DND-41 (cell line): ENCODE measurements at regions not wholly inside any gene's neighbourhood (a gene's known extent, or its start where the extent isn't known, plus 50 kb on each side); places are given as distances from the start of the nearest gene placed in this dataset.
"Not testable (repeated sequence)": the region's sequence is repeated elsewhere in the genome, so short reads cannot be mapped to it uniquely, and the experiment has no call there.

Experiments used
- ATAC-seq: fragments of 200-7000 bp; cut with Tn5 transposase; 3 replicates; pipeline ENCODE4 v1.9.1; 2021; ENCODE audit warnings: low read depth; ENCODE audit not compliant: insufficient read depth
- DNase-seq: peaks from one replicate; pipeline ENCODE4 v3.0.0-alpha.2; 2020
- H2AFZ ChIP-seq: 2 replicates; pipeline ENCODE4 v1.6.0; 2012; ENCODE audit warnings: low read depth, low read length
- H3K27ac ChIP-seq: 2 replicates; pipeline ENCODE4 v1.5.1; 2012; ENCODE audit warnings: low read length, inconsistent platforms
- H3K27me3 ChIP-seq: fragments of 200-600 bp; sonication (generic); 2 replicates; pipeline ENCODE4 v1.6.0; 2012; ENCODE audit warnings: low read length, mild to moderate bottlenecking, inconsistent platforms; ENCODE audit not compliant: insufficient read depth, poor library complexity
- H3K36me3 ChIP-seq: 2 replicates; pipeline ENCODE4 v1.5.1; 2012; ENCODE audit warnings: low read length, inconsistent platforms; ENCODE audit not compliant: insufficient read depth
- H3K4me1 ChIP-seq: 2 replicates; pipeline ENCODE4 v1.5.1; 2012; ENCODE audit warnings: mild to moderate bottlenecking, low read length; ENCODE audit not compliant: insufficient read depth
- H3K4me2 ChIP-seq: 2 replicates; pipeline ENCODE4 v1.6.0; 2012; ENCODE audit warnings: mild to moderate bottlenecking, moderate library complexity, low read length, inconsistent platforms; ENCODE audit not compliant: insufficient read depth
- H3K4me3 ChIP-seq, 2 experiments: fragments of 200-600 bp in 1 of 2; shearing (Covaris generic) in 1 of 2; 2 replicates each; pipeline ENCODE4 v1.5.1; 2012 to 2016; ENCODE audit warnings: inconsistent platforms in 2 of 2, low read length in 2 of 2, mild to moderate bottlenecking in 2 of 2, low read depth in 1 of 2, moderate library complexity in 1 of 2
- H3K79me2 ChIP-seq: 2 replicates; pipeline ENCODE4 v1.6.0; 2012; ENCODE audit warnings: low read length, inconsistent platforms; ENCODE audit not compliant: insufficient read depth
- H3K9ac ChIP-seq: 2 replicates; pipeline ENCODE4 v1.6.0; 2012; ENCODE audit warnings: low read depth, mild to moderate bottlenecking, inconsistent platforms, low read length, moderate library complexity
- H3K9me3 ChIP-seq: 2 replicates; pipeline ENCODE4 v1.5.1; 2012; ENCODE audit warnings: low read length, moderate library complexity, mild to moderate bottlenecking, inconsistent platforms; ENCODE audit not compliant: insufficient read depth, severe bottlenecking
- H4K20me1 ChIP-seq: 2 replicates; pipeline ENCODE4 v1.6.0; 2012; ENCODE audit warnings: low read length; ENCODE audit not compliant: insufficient read depth
- CTCF ChIP-seq: IDR thresholded peaks from 2 replicates; pipeline ENCODE4 v1.5.1; 2012; ENCODE audit warnings: borderline replicate concordance, low read length, moderate library complexity, mild to moderate bottlenecking; ENCODE audit not compliant: poor library complexity, severe bottlenecking; ENCODE audit errors: extremely low read depth
- EZH2 ChIP-seq: IDR thresholded peaks from 3 replicates; pipeline ENCODE4 v1.6.1; 2012; ENCODE audit warnings: borderline replicate concordance, low read depth, mild to moderate bottlenecking, moderate library complexity, low read length, inconsistent platforms; ENCODE audit not compliant: severe bottlenecking

GRCh38 chr1:56250809-56251208 lies 328.6 kb downstream of the PLPP3 start:
- Histone ChIP-seq H3K9me3 (no peaks in the 10 kb centered on the region), H3K79me2 (no peaks in the 10 kb centered on the region), H3K27ac (no peak overlapping the region), H3K36me3 (no peaks in the 10 kb centered on the region), H3K9ac (no peak overlapping the region), H3K27me3 (no peaks in the 10 kb centered on the region), H3K4me2 (no peak overlapping the region), H3K4me1 (no peaks in the 10 kb centered on the region), H2AFZ (no peak overlapping the region), H3K4me3 (no peak overlapping the region), H4K20me1 (no peaks in the 10 kb centered on the region)
- TF ChIP-seq EZH2 (no peak), CTCF (no peak)
- no peak for DNase-seq
- no peak for ATAC-seq

GRCh38 chr1:56249234-56249633 lies 330.1 kb downstream of the PLPP3 start:
- Histone ChIP-seq H3K27me3 (no peaks in the 10 kb centered on the region), H4K20me1 (no peaks in the 10 kb centered on the region), H2AFZ (no peak overlapping the region), H3K79me2 (no peaks in the 10 kb centered on the region), H3K4me3 (no peak overlapping the region), H3K4me1 (no peaks in the 10 kb centered on the region), H3K9ac (no peak overlapping the region), H3K4me2 (no peak overlapping the region), H3K36me3 (no peaks in the 10 kb centered on the region), H3K9me3 (no peaks in the 10 kb centered on the region), H3K27ac (no peak overlapping the region)
- ATAC-seq (no peak), DNase-seq (no peak)
- TF ChIP-seq CTCF, result no peak
- no peak for TF ChIP-seq EZH2

DNA sequence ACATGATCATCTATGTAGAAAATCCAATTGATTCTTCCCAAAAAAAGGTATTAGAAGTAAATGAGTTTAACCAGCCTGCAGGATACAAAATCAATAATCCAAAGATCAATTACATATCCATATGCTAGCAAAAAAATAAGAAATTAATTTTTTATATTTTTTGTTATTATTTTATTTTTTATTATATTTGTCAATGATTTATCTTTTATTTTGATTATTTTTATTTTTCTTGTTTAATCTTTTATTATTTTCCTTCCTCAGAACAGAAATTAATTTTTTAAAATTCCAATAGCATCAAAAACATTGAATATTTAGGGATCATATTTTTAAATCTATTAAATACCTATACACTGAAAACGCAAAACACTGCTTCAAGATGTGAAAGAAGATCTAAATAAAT lies 331.2 kb downstream of the PLPP3 start:
- Histone ChIP-seq H3K27ac (no peak overlapping the region), H3K4me3 (no peak overlapping the region), H3K36me3 (no peaks in the 10 kb centered on the region), H3K9ac (no peak overlapping the region), H3K27me3 (no peaks in the 10 kb centered on the region), H4K20me1 (no peaks in the 10 kb centered on the region), H3K79me2 (no peaks in the 10 kb centered on the region), H3K9me3 (no peaks in the 10 kb centered on the region), H3K4me1 (no peaks in the 10 kb centered on the region), H2AFZ (no peak overlapping the region), H3K4me2 (no peak overlapping the region)
- TF ChIP-seq EZH2, result no peak
- no peak for TF ChIP-seq CTCF
- ATAC-seq (no peak), DNase-seq (no peak)

DNA sequence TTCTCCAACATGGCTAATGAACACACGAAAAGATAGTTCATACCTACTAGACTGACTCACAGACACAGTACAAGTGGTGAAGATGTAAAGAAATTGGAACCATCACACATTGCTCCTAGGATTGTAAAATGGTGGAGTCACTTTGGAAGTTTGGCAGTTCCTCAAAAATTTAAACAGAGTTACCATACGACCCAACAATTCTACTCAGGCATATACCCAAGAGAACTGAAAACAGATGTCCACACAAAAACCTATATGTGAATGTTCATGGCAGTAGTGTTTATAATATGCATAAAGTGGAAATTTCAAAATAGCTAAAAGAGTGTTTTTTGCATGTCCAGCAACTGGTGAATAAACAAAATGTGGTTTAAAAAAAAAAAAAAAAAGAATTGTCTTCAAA lies 332.6 kb downstream of the PLPP3 start:
- not testable (repeated sequence) for H3K27me3 ChIP-seq, H3K4me3 ChIP-seq, H3K27ac ChIP-seq, H3K9me3 ChIP-seq, H3K9ac ChIP-seq, ATAC-seq, H2AFZ ChIP-seq, H3K79me2 ChIP-seq, DNase-seq, H3K36me3 ChIP-seq, H3K4me2 ChIP-seq, H4K20me1 ChIP-seq, H3K4me1 ChIP-seq
